ENCODE measurements at regions not wholly inside any gene's neighbourhood (a gene's known extent, or its start where the extent isn't known, plus 50 kb on each side); places are given as distances from the start of the nearest gene placed in this dataset.

GRCh38 chr5:67542479-67542878 is 345.9 kb upstream of the CD180 start:
- ChIA-PET RAD21 (ENCODE audit: low non-redundant PET in 1 of 2, low total read pairs in 2 of 2, uncharacterized antibody in 2 of 2, unreplicated experiment in 2 of 2) (no interaction called here), CTCF (no interaction called here), POLR2A (no interaction called here)
- no peaks in the 10 kb centered on the region for H3K79me2 ChIP-seq (ENCODE audit: insufficient read depth, low read length)
- no peaks in the 10 kb centered on the region for H3K27me3 ChIP-seq (ENCODE audit: insufficient read depth, low read length)
- intact Hi-C loops (cut with micrococcal nuclease), result no loop called here
- H3K9ac ChIP-seq (ENCODE audit: low read length), result no peak overlapping the region
- H3K9me2 ChIP-seq (ENCODE audit: insufficient read depth), result no peaks in the 10 kb centered on the region
- no peaks in the 10 kb centered on the region for H3K36me3 ChIP-seq (ENCODE audit: control insufficient read depth in 1 of 2, insufficient read depth in 2 of 2, low read length in 2 of 2)
- H3K4me3 ChIP-seq (replicated peaks in 1 of 2; ENCODE audit: low read depth in 1 of 2, low read length in 2 of 2), result no peak overlapping the region
- no peaks in the 10 kb centered on the region for H3K9me3 ChIP-seq (ENCODE audit: control insufficient read depth in 1 of 2, insufficient read depth in 1 of 2, low read depth in 1 of 2, low read length in 2 of 2)
- H2AFZ ChIP-seq (ENCODE audit: low read depth, low read length, poor library complexity, severe bottlenecking), result no peak overlapping the region
- no peak overlapping the region for H3K27ac ChIP-seq (ENCODE audit: low read depth, low read length)
- H4K20me1 ChIP-seq (ENCODE audit: insufficient read depth), result no peaks in the 10 kb centered on the region
- H3K4me2 ChIP-seq (ENCODE audit: low read length), result no peak overlapping the region
- no peaks in the 10 kb centered on the region for H3K4me1 ChIP-seq (ENCODE audit: control insufficient read depth in 1 of 2, insufficient read depth in 2 of 2, low read length in 2 of 2)
- ATAC-seq (no peak), DNase-seq (ENCODE audit: low read depth, low spot score) (no peak)
- BruUV-seq (replicated peaks), result no TSS peak
- TF ChIP-seq, protein P1, sequence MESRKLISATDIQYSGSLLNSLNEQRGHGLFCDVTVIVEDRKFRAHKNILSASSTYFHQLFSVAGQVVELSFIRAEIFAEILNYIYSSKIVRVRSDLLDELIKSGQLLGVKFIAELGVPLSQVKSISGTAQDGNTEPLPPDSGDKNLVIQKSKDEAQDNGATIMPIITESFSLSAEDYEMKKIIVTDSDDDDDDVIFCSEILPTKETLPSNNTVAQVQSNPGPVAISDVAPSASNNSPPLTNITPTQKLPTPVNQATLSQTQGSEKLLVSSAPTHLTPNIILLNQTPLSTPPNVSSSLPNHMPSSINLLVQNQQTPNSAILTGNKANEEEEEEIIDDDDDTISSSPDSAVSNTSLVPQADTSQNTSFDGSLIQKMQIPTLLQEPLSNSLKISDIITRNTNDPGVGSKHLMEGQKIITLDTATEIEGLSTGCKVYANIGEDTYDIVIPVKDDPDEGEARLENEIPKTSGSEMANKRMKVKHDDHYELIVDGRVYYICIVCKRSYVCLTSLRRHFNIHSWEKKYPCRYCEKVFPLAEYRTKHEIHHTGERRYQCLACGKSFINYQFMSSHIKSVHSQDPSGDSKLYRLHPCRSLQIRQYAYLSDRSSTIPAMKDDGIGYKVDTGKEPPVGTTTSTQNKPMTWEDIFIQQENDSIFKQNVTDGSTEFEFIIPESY (IDR thresholded peaks at IDR 0.05; ENCODE audit: extremely low read depth, insufficient replicate concordance, low read length), result no peak
- TF ChIP-seq FOSL1 (IDR thresholded peaks at IDR 0.05; ENCODE audit: low read depth) (no peak), CEBPB (IDR thresholded peaks at IDR 0.05; ENCODE audit: low read depth) (no peak), JUND (IDR thresholded peaks at IDR 0.05) (no peak), POLR2AphosphoS5 (IDR thresholded peaks at IDR 0.05; ENCODE audit: low read depth, low read length) (no peak), EZH2 (IDR thresholded peaks at IDR 0.05) (no peak), MAX (IDR thresholded peaks at IDR 0.05) (no peak), EZH2phosphoT487 (IDR thresholded peaks at IDR 0.05; ENCODE audit: borderline replicate concordance) (no peak), SP1 (IDR thresholded peaks at IDR 0.05; ENCODE audit: low read depth) (no peak), CBX3 (IDR thresholded peaks at IDR 0.05; ENCODE audit: low read depth) (no peak), ATF3 (IDR thresholded peaks at IDR 0.05) (no peak), EGR1 (IDR thresholded peaks at IDR 0.05; ENCODE audit: low read depth) (no peak), SIN3A (IDR thresholded peaks at IDR 0.05; ENCODE audit: low read depth) (no peak), ZFX (IDR thresholded peaks at IDR 0.05) (no peak), YY1 (IDR thresholded peaks at IDR 0.05; ENCODE audit: extremely low read depth, insufficient replicate concordance, low read depth, low read length) (no peak), TCF7L2 (IDR thresholded peaks at IDR 0.05; ENCODE audit: borderline replicate concordance, extremely low read depth, insufficient read depth, insufficient read length) (no peak), SRF (IDR thresholded peaks at IDR 0.05; ENCODE audit: low read depth) (no peak), ELF1 (IDR thresholded peaks at IDR 0.05; ENCODE audit: borderline replicate concordance, low read depth) (no peak), ZNF274 (IDR thresholded peaks at IDR 0.05; ENCODE audit: low read depth, low read length) (no peak)
- TF ChIP-seq, protein P2, sequence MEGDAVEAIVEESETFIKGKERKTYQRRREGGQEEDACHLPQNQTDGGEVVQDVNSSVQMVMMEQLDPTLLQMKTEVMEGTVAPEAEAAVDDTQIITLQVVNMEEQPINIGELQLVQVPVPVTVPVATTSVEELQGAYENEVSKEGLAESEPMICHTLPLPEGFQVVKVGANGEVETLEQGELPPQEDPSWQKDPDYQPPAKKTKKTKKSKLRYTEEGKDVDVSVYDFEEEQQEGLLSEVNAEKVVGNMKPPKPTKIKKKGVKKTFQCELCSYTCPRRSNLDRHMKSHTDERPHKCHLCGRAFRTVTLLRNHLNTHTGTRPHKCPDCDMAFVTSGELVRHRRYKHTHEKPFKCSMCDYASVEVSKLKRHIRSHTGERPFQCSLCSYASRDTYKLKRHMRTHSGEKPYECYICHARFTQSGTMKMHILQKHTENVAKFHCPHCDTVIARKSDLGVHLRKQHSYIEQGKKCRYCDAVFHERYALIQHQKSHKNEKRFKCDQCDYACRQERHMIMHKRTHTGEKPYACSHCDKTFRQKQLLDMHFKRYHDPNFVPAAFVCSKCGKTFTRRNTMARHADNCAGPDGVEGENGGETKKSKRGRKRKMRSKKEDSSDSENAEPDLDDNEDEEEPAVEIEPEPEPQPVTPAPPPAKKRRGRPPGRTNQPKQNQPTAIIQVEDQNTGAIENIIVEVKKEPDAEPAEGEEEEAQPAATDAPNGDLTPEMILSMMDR (IDR thresholded peaks at IDR 0.05 in 2 of 3, conservative IDR thresholded peaks at IDR 0.05 in 1 of 3; ENCODE audit: borderline replicate concordance in 1 of 3, insufficient read depth in 1 of 3, low read depth in 2 of 3, low read length in 2 of 3), result no peak
